HG03378 (cell line): ENCODE measurements at regions not wholly inside any gene's neighbourhood (a gene's known extent, or its start where the extent isn't known, plus 50 kb on each side); places are given as distances from the start of the nearest gene placed in this dataset.
"Not testable (repeated sequence)": the region's sequence is repeated elsewhere in the genome, so short reads cannot be mapped to it uniquely, and the experiment has no call there.

Experiments used
- ATAC-seq: cut with Tn5 transposase; IDR thresholded peaks from one replicate; pipeline ENCODE4 v1.9.1; 2021; ENCODE audit warnings: mild to moderate bottlenecking, moderate library complexity; ENCODE audit not compliant: unreplicated experiment

DNA sequence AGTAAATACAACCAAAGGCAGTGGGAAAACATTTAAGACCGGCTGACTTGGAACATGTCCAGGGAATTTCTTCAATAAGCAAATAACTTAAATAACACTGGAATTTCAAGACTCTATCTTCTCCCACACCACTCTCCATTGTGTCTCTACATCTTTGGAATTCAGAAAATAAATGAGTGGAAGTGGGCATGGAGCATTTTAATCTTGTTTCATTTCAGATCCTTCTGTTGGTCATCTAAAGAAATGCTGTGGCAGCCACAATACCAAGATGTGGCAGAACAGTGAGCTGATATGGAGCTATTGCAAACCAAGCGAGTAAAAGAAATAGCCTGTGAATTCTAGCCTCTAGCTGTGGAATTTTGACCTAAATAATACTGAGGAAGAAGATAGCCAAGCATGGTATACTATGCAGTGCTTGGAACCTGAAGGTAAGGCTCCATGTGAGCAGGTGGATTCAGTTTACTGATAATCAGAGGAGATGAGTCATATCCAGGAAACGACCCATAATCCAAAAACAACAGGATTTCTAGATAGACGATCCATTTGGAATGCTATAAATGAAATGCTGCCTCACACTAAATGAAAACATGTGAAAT lies 157.1 kb upstream of the SCN7A start:
- no peak for ATAC-seq

DNA sequence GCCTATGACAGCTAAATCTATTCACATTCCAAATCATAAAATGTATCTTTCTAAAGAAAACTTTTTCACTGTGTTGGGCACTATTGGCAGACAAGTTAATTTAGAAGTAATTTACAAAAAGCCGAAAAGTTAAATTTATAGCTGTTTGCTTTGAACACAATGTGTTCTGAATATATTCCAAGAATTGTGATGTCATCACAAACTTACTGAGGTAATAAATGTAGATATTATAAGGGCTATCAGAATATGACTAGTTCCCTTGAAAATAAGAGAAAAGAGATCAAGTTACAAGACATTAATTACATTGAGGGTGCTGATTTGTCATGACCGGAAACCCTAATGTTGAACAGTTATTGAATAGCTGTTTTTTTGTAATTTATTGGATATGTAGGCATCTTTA lies 153.9 kb upstream of the SCN7A start:
- ATAC-seq: no peak

- ATAC-seq: no peak
Measured at GRCh38 chr2:166643980-166644379, 149.9 kb upstream of the SCN7A start.

DNA sequence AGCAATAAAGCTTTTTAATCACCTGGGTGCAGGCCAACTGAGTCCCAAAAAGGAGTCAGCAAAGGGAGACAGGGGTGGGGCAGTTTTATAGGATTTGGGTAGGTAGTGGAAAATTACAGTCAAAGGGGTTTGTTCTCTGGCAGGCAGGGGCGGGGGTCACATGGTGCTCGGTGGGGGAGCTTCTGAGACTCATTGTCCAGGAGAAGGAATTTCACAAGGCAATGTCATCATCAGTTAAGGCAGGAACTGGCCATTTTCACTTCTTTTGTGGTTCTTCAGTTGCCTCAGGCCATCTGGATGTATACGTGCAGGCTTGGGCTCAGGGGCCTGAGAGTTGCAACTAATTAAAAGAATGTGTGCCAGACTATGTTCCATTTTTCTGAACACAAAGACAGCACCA lies 147.5 kb upstream of the SCN7A start:
- not testable (repeated sequence) for ATAC-seq

DNA sequence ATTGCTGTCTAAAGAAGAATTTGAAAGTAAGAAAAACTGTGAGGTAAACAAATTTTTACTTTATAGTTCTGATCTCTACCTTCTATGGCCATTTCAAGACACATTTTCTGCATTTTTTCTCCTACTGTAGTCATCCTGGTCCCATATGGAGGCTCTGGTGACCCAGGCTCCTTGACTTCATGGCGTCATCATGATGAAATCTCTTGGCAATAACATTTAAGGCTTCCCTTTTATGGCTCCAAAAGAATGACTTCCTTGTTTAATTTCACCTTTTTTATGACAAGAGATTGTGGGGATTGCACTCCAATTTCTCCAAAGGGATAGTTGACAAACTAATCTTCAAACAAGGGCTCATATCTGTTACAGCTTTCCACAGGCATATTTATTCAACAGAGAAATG lies 143.0 kb upstream of the SCN7A start:
- ATAC-seq: no peak

DNA sequence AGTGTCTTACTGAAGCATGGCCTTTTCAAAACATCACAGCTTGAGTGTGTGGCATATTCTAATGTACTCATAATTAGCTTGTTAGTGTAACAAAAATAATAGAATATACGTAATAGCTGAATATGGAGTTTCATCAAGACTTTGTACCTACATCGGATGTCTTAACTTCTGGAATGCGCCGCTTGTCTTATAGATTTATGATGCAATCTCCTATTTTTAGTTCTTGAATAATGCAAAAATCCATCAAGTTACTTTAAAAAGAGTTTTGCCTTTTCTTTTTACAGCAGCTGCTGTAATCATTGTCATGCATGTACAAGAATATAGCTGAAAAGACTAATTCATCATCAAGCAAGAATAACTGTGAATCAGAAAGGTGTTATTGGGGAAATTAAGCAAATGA lies 140.7 kb upstream of the SCN7A start:
- ATAC-seq: no peak

DNA sequence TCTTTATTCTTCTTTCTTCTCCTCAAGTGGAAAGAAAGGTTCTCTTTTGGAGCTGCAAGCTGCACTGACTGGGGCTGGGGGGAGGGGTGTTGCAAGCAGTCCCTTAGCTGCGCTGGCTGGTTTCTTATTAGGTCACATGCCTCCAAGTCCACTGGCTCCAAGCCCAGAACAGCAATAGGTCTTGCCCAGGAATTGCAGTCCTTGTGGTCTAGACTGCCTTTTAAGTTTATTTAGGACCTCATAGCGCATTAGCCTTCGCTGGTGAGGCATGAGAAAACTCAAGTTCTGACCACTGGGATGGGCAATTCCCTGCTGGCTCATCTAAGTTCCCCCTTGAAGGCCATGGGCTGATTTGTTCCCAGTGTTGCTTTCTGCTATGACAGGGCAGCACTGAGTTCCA lies 138.6 kb upstream of the SCN7A start:
- ATAC-seq: no peak

DNA sequence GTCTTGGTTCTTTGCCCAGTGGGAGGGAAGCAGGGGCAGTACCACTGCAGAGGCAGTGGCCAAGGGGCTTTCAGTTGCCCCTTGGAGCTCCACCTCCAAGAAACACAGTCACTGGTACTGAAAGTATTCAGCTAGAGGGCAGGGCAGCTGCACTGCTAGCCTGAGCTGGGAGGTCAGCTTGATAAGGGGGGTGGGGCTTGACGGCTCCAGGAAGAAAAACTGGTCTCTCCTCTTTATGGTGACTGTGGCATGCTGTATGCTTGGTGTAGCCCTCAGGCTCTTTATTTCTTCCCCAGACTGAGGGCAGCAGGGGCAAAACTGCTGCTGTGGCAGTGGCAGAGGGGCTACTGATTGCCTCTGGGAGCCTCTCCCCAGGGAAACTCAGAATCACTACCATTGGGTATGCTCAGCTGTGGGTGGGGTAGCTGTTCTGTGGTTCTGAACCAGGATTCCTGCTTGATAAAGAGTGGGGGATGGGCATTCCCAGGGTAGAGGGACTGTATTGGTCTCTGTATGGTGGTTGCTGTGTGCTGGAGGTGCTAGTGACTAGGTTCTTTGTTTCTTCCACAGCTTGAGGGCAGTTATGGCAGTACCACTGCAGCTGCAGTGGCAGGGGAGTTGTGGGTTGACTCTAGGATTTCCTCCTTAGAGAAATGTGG lies 134.6 kb upstream of the SCN7A start:
- ATAC-seq: no peak

DNA sequence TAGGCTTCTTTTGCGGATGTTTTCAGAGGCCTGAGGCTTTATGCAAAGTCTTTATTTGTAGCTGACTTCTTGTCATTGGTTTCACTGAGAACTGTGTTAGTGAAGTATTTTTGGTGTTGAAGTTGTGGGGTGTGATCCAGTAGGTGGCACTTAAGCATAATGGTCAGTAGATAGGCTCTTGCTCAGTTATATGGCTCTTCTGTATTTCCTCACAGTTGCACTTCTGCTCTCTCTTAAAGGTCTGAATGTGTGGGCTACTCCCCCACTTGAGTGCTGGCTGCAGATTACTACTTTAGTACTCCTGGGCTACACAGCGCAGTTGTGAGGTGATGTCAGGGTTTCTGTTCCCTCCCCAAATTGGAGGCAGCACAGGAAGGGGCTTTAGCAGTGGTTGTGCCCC lies 133.8 kb upstream of the SCN7A start:
- ATAC-seq: peak; percentile 75

DNA sequence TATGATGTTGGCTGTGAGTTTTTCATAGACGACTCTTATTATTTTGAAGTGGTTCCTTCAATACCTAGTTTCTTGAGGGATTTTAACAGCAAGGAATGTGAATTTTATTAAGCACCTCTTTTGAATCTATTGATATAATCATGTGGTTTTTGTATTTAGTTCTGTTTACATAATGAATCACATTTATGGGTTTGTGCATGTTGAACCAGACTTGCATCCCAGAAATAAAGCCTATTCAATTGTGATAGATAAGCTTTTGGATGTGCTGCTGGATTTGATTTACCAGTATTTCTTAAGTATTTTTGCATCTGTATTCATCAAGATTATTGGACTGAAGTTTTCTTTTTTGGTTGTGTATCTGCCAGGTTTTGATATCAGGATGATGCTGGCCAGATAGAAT lies 131.6 kb upstream of the SCN7A start:
- no peak for ATAC-seq

DNA sequence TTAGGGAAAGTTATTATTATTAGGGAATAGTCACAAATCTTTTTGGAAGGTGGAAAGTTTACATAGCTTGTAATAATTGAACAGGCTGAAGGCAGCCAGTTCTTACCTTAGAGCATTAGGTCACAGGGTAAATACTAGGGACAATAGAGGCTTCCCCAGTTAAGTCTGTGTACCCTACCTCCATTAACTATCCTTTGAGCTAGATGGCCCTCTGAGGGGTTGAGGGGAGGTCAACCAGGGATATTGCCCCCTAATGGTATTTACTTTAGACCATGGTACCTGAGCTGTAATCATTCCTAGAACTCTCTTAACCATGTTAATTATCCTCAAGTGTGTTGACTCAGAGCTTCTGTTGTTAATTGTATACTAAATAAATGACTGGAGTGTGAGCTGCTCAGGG lies 120.5 kb upstream of the SCN7A start:
- ATAC-seq: no peak

DNA sequence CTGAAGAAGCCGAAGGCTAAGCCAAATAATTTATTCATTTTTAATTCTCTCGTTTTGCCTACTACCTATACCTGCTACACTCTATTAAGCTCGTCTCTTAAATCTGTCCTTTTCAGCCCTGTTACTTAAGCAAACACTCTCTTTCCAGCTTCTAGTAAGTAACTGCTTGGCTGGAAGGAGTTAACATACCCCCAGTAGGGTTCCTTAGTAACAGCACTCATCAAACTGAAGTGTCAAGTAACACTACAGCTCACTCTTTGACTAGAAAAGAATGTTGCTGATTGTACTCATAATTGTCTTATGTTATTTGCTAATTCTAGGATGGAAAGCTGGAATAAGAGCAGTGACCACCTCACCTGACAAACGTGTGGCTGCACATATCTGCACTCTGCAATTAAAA lies 120.0 kb upstream of the SCN7A start:
- ATAC-seq: no peak

- no peak for ATAC-seq
Measured at GRCh38 chr2:166613226-166613625, 119.2 kb upstream of the SCN7A start.

DNA sequence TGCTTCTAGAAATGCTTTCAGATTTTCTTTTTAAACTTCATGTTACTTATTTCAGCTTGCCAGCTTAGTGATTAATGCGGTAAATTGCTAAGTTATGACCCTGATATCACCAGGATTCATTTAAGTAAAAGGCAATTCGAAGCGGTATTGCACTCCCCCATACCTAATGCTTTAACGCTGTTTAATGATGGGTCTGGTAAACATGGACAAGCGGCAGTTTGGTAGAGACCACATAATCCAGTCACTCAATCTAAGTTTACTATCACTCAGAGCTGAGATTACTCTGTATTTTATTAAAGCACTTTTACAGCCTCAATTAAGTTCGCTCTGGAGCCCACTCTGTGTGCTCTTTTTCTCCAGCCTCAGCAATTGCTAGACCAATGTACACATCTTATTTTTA lies 118.2 kb upstream of the SCN7A start:
- ATAC-seq: no peak

GRCh38 chr2:166610913-166611305 lies 116.9 kb upstream of the SCN7A start:
- ATAC-seq: no peak

- ATAC-seq: no peak
Measured at GRCh38 chr2:166610180-166610912, 116.3 kb upstream of the SCN7A start.

DNA sequence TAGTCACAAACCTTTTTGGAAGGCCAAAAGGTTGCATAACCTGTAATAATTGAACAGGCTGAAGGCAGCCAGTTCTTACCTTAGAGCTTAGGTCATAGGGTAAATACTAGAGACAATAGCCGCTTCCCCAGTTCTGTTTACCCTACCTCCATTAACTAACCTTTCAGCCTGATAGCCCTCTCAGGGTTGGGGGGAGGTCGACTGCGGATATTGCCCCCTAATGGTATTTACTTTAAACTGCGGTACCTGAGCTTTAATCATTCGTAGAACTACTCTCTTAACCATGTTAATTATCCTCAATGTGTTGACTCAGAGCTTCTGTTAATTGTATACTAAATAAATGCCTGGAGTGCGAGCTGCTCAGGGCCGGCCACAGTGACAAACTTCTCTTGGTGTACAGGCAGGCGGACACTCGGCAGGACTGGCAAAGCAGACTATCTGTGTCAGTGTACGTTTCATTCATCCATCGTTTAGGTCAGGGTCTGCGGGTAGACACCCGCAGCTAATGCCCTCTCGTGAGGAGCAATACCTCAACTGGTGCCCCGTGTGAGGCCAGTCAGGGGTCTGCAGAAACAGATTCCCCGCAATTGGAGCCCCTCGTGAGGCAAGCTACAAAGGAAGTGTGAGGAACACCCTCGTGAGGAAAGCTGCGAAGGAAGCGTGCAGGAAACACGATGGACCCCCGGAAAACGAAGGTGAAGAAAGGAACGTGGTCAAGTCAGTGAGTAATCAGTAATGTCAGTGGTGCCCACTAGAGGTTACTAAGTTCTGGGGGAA lies 115.3 kb upstream of the SCN7A start:
- no peak for ATAC-seq

DNA sequence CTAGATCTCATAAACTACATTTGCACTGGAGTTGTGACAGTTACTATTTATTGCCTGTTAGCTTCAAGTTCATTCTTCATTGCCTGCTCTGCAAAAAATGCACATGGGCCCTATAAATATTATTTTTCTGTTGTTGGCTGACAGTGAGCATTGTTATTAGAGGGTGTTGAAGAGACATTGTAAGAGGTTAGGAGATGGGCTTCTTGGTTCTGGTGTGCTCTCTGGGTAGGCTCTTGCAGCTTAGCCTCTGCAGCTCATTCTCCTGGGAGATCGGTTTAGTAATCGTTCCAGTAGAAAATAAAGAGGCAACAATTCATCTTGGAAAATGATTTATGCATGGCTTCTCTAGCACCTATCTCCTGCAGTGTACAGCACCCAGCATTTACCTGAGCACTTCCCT lies 113.8 kb upstream of the SCN7A start:
- no peak for ATAC-seq

GRCh38 chr2:166593403-166593802 lies 99.4 kb upstream of the SCN7A start:
- ATAC-seq: no peak

- ATAC-seq: no peak
Measured at GRCh38 chr2:166592750-166593149, 98.7 kb upstream of the SCN7A start.

DNA sequence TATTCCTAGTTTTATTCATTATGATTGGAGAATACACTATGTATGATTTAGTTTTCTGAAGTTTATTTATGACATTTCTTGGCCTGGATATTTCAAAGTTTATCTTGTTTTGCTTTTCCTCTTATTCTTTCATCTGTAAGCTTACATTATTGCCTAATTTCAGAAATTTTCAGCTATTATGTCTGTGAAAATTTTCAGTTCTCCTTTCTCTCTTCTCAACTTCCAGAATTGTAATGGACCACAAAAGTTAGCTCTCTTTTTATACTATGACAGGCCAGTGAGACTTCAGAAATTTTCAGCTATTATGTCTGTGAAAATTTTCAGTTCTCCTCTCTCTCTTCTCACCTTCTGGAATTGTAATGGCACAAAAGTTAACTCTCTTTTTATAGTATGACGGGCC lies 97.2 kb upstream of the SCN7A start:
- no peak for ATAC-seq

- ATAC-seq: no peak
Measured at GRCh38 chr2:166573391-166573790, 79.3 kb upstream of the SCN7A start.
